Lung (tissue), 11 donors: ENCODE measurements at regions not wholly inside any gene's neighbourhood (a gene's known extent, or its start where the extent isn't known, plus 50 kb on each side); places are given as distances from the start of the nearest gene placed in this dataset.

Source experiments
- ATAC-seq: fragments of 200-7000 bp; cut with Tn5 transposase; one replicate; pipeline ENCODE4 v1.9.1; 2020; ENCODE audit warnings: moderate number of reproducible peaks; ENCODE audit not compliant: insufficient read depth, low FRiP score
- DNase-seq, 3 donors: peaks; one replicate each; pipeline ENCODE4 v3.0.0-alpha.2; 2013 to 2017
- H3K27ac ChIP-seq, 2 donors: one replicate each; pipeline ENCODE4 v1.5.1; 2013; ENCODE audit warnings: mild to moderate bottlenecking in 2 of 2, moderate library complexity in 2 of 2, control low read depth in 1 of 2, inconsistent platforms in 1 of 2, low read depth in 1 of 2, low read length in 1 of 2
- H3K27me3 ChIP-seq, 3 donors: one replicate each; pipeline ENCODE4 v1.5.1; 2013; ENCODE audit warnings: low read length in 2 of 3; ENCODE audit not compliant: control insufficient read depth in 3 of 3, insufficient read depth in 3 of 3
- H3K36me3 ChIP-seq, 4 donors: one replicate each; pipeline ENCODE4 v1.5.1; 2013; ENCODE audit warnings: low read length in 4 of 4, mild to moderate bottlenecking in 1 of 4, moderate library complexity in 1 of 4; ENCODE audit not compliant: control insufficient read depth in 4 of 4, insufficient read depth in 4 of 4
- H3K4me1 ChIP-seq, 5 donors: one replicate each; pipeline ENCODE4 v1.5.1; 2013; ENCODE audit warnings: low read length in 5 of 5, mild to moderate bottlenecking in 2 of 5, moderate library complexity in 1 of 5; ENCODE audit not compliant: control insufficient read depth in 5 of 5, insufficient read depth in 5 of 5
- H3K4me3 ChIP-seq: one replicate; pipeline ENCODE4 v1.5.1; 2013; ENCODE audit warnings: mild to moderate bottlenecking, control low read depth, moderate library complexity
- H3K9ac ChIP-seq, 2 donors: one replicate each; pipeline ENCODE4 v1.5.1; 2013; ENCODE audit warnings: low read length in 2 of 2, control low read depth in 1 of 2; ENCODE audit not compliant: insufficient read depth in 1 of 2
- H3K9me3 ChIP-seq, 4 donors: one replicate each; pipeline ENCODE4 v1.5.1; 2013; ENCODE audit warnings: low read length in 3 of 4, mild to moderate bottlenecking in 1 of 4, moderate library complexity in 1 of 4; ENCODE audit not compliant: control insufficient read depth in 4 of 4, insufficient read depth in 3 of 4
- WGBS, 2 donors: extraction: QIAGEN DNeasy Blood & Tissue Kit; methylation state at CpG; one replicate each; pipeline ENCODE4 v1.1.7; 2013; 5-methylcytosine and 5-hydroxymethylcytosine counted together
- TF ChIP-seq, protein P1 (sequence below): IDR thresholded peaks from 2 replicates; pipeline ENCODE4 v1.5.1; 2012; ENCODE audit warnings: mild to moderate bottlenecking; ENCODE audit errors: control extremely low read depth, extremely low read depth
- donor health status: control.
- donor health status: control.
- donor health status: Bipolar disorder and iron deficiency.
- donor health status: healthy.
- donor health status: DM: yes; HTN: yes; CAD: no.

DNA sequence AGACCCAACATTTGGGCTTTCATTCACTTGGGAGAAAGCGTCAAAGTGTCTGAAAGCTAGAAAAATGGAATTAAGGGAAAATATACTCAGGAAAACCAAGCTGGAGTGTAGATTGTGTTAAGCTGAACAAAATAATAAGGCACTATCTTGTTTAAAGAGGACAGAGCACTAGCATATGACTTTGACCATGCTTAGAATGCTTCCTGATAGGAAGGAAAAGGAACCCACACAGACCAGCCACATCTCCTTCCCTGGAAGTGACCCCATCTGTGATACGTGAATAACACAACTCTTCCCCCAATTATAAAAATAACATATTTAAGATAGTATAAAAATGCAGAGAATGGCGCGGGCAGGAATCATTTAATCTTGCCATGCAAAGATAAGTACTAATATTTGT is 94.7 kb upstream of the BCL2L14 start:
- Histone ChIP-seq H3K4me3 (no peak overlapping the region), H3K27me3 (no peaks in the 10 kb centered on the region), H3K27ac (no peak overlapping the region), H3K9ac (no peak overlapping the region), H3K36me3 (no peaks in the 10 kb centered on the region), H3K4me1 (no peaks in the 10 kb centered on the region), H3K9me3 (peaks cover 0 to 2% (median 0%) of the 10 kb centered on the region in 4 donors)
- no peak for ATAC-seq
- no peak for DNase-seq
- 48 to 50% methylated on average over 4 of the region's 4 CpGs for WGBS, 2 donors
- TF ChIP-seq, protein P1, sequence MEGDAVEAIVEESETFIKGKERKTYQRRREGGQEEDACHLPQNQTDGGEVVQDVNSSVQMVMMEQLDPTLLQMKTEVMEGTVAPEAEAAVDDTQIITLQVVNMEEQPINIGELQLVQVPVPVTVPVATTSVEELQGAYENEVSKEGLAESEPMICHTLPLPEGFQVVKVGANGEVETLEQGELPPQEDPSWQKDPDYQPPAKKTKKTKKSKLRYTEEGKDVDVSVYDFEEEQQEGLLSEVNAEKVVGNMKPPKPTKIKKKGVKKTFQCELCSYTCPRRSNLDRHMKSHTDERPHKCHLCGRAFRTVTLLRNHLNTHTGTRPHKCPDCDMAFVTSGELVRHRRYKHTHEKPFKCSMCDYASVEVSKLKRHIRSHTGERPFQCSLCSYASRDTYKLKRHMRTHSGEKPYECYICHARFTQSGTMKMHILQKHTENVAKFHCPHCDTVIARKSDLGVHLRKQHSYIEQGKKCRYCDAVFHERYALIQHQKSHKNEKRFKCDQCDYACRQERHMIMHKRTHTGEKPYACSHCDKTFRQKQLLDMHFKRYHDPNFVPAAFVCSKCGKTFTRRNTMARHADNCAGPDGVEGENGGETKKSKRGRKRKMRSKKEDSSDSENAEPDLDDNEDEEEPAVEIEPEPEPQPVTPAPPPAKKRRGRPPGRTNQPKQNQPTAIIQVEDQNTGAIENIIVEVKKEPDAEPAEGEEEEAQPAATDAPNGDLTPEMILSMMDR = no peak

- 84 to 86% methylated on average over 2 of the region's 2 CpGs for WGBS, 2 donors
- TF ChIP-seq, protein P1 = no peak
- H3K4me3 ChIP-seq = no peak overlapping the region
- DNase-seq (no peak), ATAC-seq (no peak)
- peaks cover 0 to 2% (median 0%) of the 10 kb centered on the region in 4 donors for H3K9me3 ChIP-seq
- no peaks in the 10 kb centered on the region for H3K36me3 ChIP-seq
- no peak overlapping the region for H3K27ac ChIP-seq
- no peak overlapping the region for H3K9ac ChIP-seq
- no peaks in the 10 kb centered on the region for H3K27me3 ChIP-seq
- no peaks in the 10 kb centered on the region for H3K4me1 ChIP-seq
Observed at GRCh38 chr12:11978726-11979384, 91.9 kb upstream of the BCL2L14 start.

DNA sequence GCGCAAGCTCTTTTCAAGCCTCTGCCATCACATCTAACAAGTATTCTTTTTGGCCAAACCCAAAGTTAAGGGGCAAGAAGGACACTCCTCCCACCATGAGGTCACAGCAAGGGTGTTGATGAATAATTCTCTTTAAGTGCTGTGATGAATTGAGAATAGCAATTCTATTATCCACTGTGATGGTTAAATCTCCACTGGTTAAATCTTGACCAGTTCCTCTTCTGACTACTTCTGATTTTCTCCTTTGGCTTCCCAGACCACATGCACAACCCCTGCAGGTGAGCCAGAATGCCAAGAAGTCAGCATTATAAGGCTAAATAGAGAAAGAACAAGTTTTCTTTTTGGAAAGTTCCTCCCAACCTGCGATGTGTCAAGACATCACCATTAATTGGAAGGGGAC is 90.6 kb upstream of the BCL2L14 start:
- TF ChIP-seq, protein P1 = no peak
- H3K9ac ChIP-seq = no peak overlapping the region
- no peaks in the 10 kb centered on the region for H3K36me3 ChIP-seq
- DNase-seq (no peak), ATAC-seq (no peak)
- no peaks in the 10 kb centered on the region for H3K4me1 ChIP-seq
- H3K27ac ChIP-seq = no peak overlapping the region
- H3K9me3 ChIP-seq = peaks cover 0 to 2% (median 0%) of the 10 kb centered on the region in 4 donors
- H3K4me3 ChIP-seq = no peak overlapping the region
- WGBS, 2 donors = 95 to 97% methylated on average over 2 of the region's 2 CpGs
- no peaks in the 10 kb centered on the region for H3K27me3 ChIP-seq
